Natural killer cell (primary cell): ENCODE measurements at regions not wholly inside any gene's neighbourhood (a gene's known extent, or its start where the extent isn't known, plus 50 kb on each side); places are given as distances from the start of the nearest gene placed in this dataset.

Experiments
- ATAC-seq, 3 donors: fragments of 150-1000 bp in 2 of 3; fragments of 200-7000 bp in 1 of 3; cut with Tn5 transposase; 1 replicate in 1 of 3; 2 replicates in 2 of 3; pipeline ENCODE4 v1.10.0; 2021; ENCODE audit warnings: mild to moderate bottlenecking in 2 of 3, moderate library complexity in 2 of 3
- DNase-seq, 2 donors: peaks; one replicate each; pipeline versions ENCODE4 v3.0.0 to v3.0.0-alpha.2; 2013 to 2021; ENCODE audit warnings: mixed read lengths in 1 of 2
- H3K27ac ChIP-seq: one replicate; pipeline ENCODE4 v1.5.1; 2013; ENCODE audit warnings: mild to moderate bottlenecking, low read length
- H3K27me3 ChIP-seq: one replicate; pipeline ENCODE4 v1.6.1; 2013; ENCODE audit warnings: low read length; ENCODE audit not compliant: control insufficient read depth, insufficient read depth
- H3K36me3 ChIP-seq: one replicate; pipeline ENCODE4 v1.6.1; 2013; ENCODE audit warnings: low read length; ENCODE audit not compliant: control insufficient read depth, insufficient read depth
- H3K4me1 ChIP-seq: one replicate; pipeline ENCODE4 v1.6.1; 2013; ENCODE audit warnings: low read length; ENCODE audit not compliant: control insufficient read depth, insufficient read depth
- H3K4me3 ChIP-seq: one replicate; pipeline ENCODE4 v1.5.1; 2013; ENCODE audit warnings: low read length
- H3K9me3 ChIP-seq: one replicate; pipeline ENCODE4 v1.6.1; 2013; ENCODE audit warnings: low read length; ENCODE audit not compliant: control insufficient read depth, insufficient read depth
- H3K27ac Mint-ChIP-seq, 2 donors: one replicate each; pipeline ENCODE4 v1.8.0; 2022; ENCODE audit warnings: mild to moderate bottlenecking in 2 of 2, mixed read lengths in 2 of 2, moderate library complexity in 1 of 2
- H3K27me3 Mint-ChIP-seq, 2 donors: one replicate each; pipeline ENCODE4 v1.8.0; 2022; ENCODE audit warnings: low read depth in 2 of 2, mixed read lengths in 2 of 2
- H3K36me3 Mint-ChIP-seq: one replicate; pipeline ENCODE4 v1.8.0; 2022; ENCODE audit warnings: mixed read lengths
- H3K4me1 Mint-ChIP-seq, 2 donors: one replicate each; pipeline ENCODE4 v1.8.0; 2022; ENCODE audit warnings: mixed read lengths in 2 of 2
- H3K4me3 Mint-ChIP-seq: one replicate; pipeline ENCODE4 v1.8.0; 2022; ENCODE audit warnings: mild to moderate bottlenecking, moderate library complexity, mixed read lengths
- H3K9me3 Mint-ChIP-seq, 2 donors: one replicate each; pipeline ENCODE4 v1.8.0; 2022; ENCODE audit warnings: mixed read lengths in 2 of 2
- WGBS: methylation state at CpG from one replicate; pipeline ENCODE4 v1.1.7; 2013; ENCODE audit warnings: missing lambda C conversion rate; ENCODE audit not compliant: insufficient coverage; 5-methylcytosine and 5-hydroxymethylcytosine counted together
- intact Hi-C: fragments of 100-400 bp; cut with micrococcal nuclease; formaldehyde crosslinking; loops from one replicate; pipeline ENCODE4 v1.14.2; 2022
- TF ChIP-seq, protein P1 (sequence below): fragments of 200-600 bp; IDR thresholded peaks from one replicate; pipeline ENCODE4 v1.8.0; 2022; ENCODE audit warnings: antibody characterized with exemption

DNA sequence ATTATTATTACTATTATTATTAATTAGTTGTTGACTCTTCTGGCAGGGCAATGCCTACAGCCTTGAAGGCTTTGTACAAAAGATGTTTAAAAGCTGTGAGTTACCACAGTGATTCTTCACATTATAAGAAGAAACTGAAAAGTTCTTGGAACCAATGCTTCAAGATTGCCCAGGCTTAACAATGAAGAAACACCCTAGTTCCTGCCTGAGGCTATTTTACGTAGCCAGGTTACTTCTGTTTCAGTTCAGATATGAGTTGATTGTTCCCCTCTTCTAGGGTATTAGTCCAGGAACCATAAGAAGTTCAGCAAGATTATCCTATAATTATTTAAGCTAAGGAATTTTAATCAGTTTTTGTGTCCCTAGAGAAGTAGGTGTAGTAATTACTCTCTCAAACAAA is 154.6 kb upstream of the CDH12 start:
- H3K36me3 Mint-ChIP-seq, result no peaks in the 10 kb centered on the region
- peaks cover 2 to 10% of the 10 kb centered on the region in 2 donors for H3K9me3 Mint-ChIP-seq
- intact Hi-C loops, result no loop called here

DNA sequence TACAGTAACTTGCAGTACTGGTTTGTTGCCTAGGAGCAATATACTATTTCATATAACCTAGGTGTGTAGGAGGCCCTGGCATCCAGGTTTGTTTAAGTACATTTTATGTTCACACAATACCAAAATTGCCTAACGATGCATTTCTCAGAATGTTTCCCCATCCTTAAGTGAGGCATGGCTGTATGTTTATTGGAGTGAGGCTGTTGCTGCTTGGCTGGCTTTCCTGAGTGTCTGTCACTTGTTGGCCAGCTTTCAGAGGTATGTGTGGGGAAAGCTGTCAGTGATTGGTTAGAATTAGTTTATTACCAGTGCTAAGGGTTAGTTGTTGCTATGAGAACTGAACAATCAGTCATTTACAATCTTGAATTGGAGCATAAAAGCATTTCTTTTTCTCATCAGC is 154.1 kb upstream of the CDH12 start:
- no peaks in the 10 kb centered on the region for H3K4me1 Mint-ChIP-seq
- H3K4me3 Mint-ChIP-seq, result no peak overlapping the region
- no peak for ATAC-seq
- TF ChIP-seq, protein P1, sequence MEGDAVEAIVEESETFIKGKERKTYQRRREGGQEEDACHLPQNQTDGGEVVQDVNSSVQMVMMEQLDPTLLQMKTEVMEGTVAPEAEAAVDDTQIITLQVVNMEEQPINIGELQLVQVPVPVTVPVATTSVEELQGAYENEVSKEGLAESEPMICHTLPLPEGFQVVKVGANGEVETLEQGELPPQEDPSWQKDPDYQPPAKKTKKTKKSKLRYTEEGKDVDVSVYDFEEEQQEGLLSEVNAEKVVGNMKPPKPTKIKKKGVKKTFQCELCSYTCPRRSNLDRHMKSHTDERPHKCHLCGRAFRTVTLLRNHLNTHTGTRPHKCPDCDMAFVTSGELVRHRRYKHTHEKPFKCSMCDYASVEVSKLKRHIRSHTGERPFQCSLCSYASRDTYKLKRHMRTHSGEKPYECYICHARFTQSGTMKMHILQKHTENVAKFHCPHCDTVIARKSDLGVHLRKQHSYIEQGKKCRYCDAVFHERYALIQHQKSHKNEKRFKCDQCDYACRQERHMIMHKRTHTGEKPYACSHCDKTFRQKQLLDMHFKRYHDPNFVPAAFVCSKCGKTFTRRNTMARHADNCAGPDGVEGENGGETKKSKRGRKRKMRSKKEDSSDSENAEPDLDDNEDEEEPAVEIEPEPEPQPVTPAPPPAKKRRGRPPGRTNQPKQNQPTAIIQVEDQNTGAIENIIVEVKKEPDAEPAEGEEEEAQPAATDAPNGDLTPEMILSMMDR, result no peak
- H3K36me3 ChIP-seq, result no peaks in the 10 kb centered on the region
- DNase-seq, result no peak
- no peak overlapping the region for H3K4me3 ChIP-seq
- intact Hi-C loops, result no loop called here
- no CpG with 5 or more reads among the region's 1 CpG for WGBS
- no peak overlapping the region for H3K27ac ChIP-seq
- no peaks in the 10 kb centered on the region for H3K36me3 Mint-ChIP-seq
- peaks cover 3% of the 10 kb centered on the region for H3K9me3 ChIP-seq
- H3K4me1 ChIP-seq, result no peaks in the 10 kb centered on the region
- no peak overlapping the region for H3K27ac Mint-ChIP-seq
- H3K9me3 Mint-ChIP-seq, result peaks cover 0 to 10% of the 10 kb centered on the region in 2 donors
- no peaks in the 10 kb centered on the region for H3K27me3 ChIP-seq
- no peaks in the 10 kb centered on the region for H3K27me3 Mint-ChIP-seq

More for the DNA sequence above, 154.6 kb upstream of the CDH12 start:
- Histone ChIP-seq H3K27me3 (no peaks in the 10 kb centered on the region), H3K4me1 (no peaks in the 10 kb centered on the region), H3K36me3 (no peaks in the 10 kb centered on the region), H3K9me3 (peaks cover 3% of the 10 kb centered on the region), H3K27ac (no peak overlapping the region), H3K4me3 (no peak overlapping the region)
- no peak overlapping the region for H3K27ac Mint-ChIP-seq
- no peaks in the 10 kb centered on the region for H3K27me3 Mint-ChIP-seq
- ATAC-seq (no peak), DNase-seq (no peak)
- no peak overlapping the region for H3K4me3 Mint-ChIP-seq
- no peaks in the 10 kb centered on the region for H3K4me1 Mint-ChIP-seq
- WGBS, result 89% methylated on average over 1 of the region's 1 CpG
- TF ChIP-seq, protein P1, result no peak

DNA sequence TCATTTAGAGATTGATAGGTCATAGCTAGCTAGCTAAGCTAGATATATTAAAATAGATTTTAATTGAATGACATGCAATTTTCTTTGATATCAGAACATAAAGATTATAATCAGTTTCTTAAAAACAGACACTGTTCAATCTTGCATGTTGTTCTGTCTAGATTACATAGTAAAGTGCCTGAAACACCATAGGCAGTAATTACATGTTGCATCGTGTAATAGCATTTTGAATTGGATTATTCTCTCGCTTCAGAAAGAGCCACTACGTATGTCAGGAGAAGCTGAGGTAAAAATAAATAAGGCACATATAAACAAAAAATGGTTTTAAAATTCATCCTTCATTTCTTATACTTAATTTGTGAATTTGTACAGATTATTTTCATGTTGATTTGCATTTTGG is 148.0 kb upstream of the CDH12 start:
- Histone ChIP-seq H3K27ac (no peak overlapping the region), H3K4me1 (no peaks in the 10 kb centered on the region), H3K27me3 (no peaks in the 10 kb centered on the region), H3K9me3 (peaks cover 3% of the 10 kb centered on the region), H3K4me3 (no peak overlapping the region), H3K36me3 (no peaks in the 10 kb centered on the region)
- TF ChIP-seq, protein P1, result no peak
- no peaks in the 10 kb centered on the region for H3K27me3 Mint-ChIP-seq
- peaks cover 7 to 18% of the 10 kb centered on the region in 2 donors for H3K9me3 Mint-ChIP-seq
- H3K4me1 Mint-ChIP-seq, result no peaks in the 10 kb centered on the region
- H3K36me3 Mint-ChIP-seq, result peaks cover 7% of the 10 kb centered on the region
- H3K4me3 Mint-ChIP-seq, result no peak overlapping the region
- DNase-seq (no peak), ATAC-seq (no peak)
- intact Hi-C loops, result no loop called here
- WGBS, result 91% methylated on average over 3 of the region's 3 CpGs
- H3K27ac Mint-ChIP-seq, result no peak overlapping the region

DNA sequence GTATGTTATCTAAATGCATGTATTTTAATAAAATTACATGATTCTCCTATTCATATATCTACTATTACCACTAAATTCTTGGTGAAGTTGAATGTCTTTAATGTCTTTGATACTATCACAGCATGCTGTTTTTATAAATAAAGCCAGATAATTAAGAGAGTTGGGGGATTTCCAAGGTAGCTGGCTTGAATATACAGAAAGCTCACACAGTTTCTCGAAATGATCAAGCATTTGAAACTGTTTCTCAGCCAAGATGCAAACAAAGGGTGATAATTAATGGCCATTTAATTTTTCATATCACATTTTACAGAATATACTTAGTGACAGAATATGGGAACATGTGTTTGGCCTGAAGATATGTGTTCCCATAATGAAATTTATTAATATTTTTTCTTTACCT is 145.6 kb upstream of the CDH12 start:
- WGBS, result 67% methylated on average over 1 of the region's 1 CpG
- no peak overlapping the region for H3K27ac Mint-ChIP-seq
- intact Hi-C loops, result no loop called here
- ATAC-seq (no peak), DNase-seq (no peak)
- TF ChIP-seq, protein P1, result no peak
- no peaks in the 10 kb centered on the region for H3K27me3 Mint-ChIP-seq
- H3K36me3 Mint-ChIP-seq, result peaks cover 7% of the 10 kb centered on the region
- Histone ChIP-seq H3K27ac (no peak overlapping the region), H3K4me3 (no peak overlapping the region), H3K27me3 (no peaks in the 10 kb centered on the region), H3K36me3 (no peaks in the 10 kb centered on the region), H3K4me1 (no peaks in the 10 kb centered on the region), H3K9me3 (peaks cover 3% of the 10 kb centered on the region)
- no peak overlapping the region for H3K4me3 Mint-ChIP-seq
- peaks cover 11 to 17% of the 10 kb centered on the region in 2 donors for H3K9me3 Mint-ChIP-seq
- H3K4me1 Mint-ChIP-seq, result no peaks in the 10 kb centered on the region
